BJ (cell line): ENCODE measurements at regions not wholly inside any gene's neighbourhood (a gene's known extent, or its start where the extent isn't known, plus 50 kb on each side); places are given as distances from the start of the nearest gene placed in this dataset.
A peak's percentile ranks its signal among the peaks of the same experiment; 100 is the strongest.

Source experiments
- CTCF ChIA-PET: fragments of 350-600 bp; formaldehyde crosslinking; extraction: SDS; loops from one replicate; lab custom pipeline; 2021; ENCODE audit warnings: antibody characterized with exemption, inconsistent platforms; lab: Yijun Ruan, JAX
- POLR2A ChIA-PET: fragments of 300-600 bp; sonication (Branson Sonifier 250); formaldehyde crosslinking; extraction: SDS; loops from one replicate; lab custom pipeline; 2021; ENCODE audit warnings: antibody characterized with exemption; lab: Charles Lee
- DNase-seq: peaks from one replicate; pipeline ENCODE4 v3.0.0-alpha.2; 2011; ENCODE audit warnings: low read depth
- H3K27me3 ChIP-seq: 2 replicates; pipeline ENCODE4 v1.6.0; 2011; ENCODE audit warnings: low read length; ENCODE audit not compliant: control insufficient read depth, insufficient read depth
- H3K36me3 ChIP-seq: 2 replicates; pipeline ENCODE4 v1.5.1; 2011; ENCODE audit warnings: low read length; ENCODE audit not compliant: control insufficient read depth, insufficient read depth
- H3K4me3 ChIP-seq: 2 replicates; pipeline ENCODE4 v1.5.1; 2011; ENCODE audit warnings: low read depth, mild to moderate bottlenecking, control low read depth, low read length
- TF ChIP-seq, protein P1 (sequence below): IDR thresholded peaks from 2 replicates; pipeline ENCODE4 v1.5.1; 2011; ENCODE audit warnings: low read depth, mild to moderate bottlenecking, control low read depth, inconsistent platforms, low read length, moderate library complexity; ENCODE audit not compliant: insufficient read depth

DNA sequence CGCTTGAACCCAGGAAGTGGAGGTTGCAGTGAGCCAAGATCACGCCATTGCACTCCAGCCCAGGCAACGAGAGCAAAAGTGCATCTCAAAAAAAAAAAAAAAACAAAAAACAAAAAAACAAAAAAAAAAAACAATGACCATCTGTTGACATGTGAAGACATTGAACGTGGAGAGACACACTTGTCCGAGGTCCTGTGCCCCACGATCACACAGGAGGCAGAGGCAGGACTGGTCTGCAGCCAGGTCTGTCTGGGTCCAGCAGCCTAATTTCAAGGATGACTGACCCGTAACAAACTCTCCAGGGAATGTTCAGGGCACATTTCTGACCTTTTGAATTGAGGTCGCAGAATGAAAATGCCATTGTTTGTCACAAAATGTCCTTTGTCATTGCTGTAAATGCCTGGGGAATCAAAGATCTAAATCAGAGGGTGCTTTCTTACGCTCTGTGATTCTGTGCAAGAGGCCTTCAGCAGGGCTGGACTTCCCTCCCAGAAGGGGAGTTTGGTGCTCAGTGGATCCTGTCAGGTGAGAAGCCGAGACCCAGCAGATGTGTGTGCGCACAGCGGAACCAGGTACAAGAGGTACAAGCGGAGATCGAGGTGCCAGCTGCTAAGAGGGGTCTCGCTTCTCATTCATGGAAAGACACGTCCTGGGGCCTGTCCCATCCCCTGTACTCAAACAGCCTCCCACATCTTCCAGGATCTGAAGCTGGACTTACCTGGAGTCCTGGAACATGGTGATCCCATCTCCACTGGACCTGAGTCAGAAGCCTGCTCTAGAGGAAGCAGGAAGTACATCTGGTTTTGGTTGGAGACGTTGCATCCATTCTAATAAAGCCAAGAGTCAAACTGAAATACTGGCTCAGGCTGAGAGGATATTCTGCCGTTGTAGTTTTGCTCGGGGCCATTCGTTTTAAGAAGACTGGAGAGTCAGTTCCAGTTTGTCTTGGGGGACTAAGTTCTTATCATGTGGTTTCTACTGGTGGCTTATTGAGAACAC is 95.8 kb downstream of the IRF8 start:
- Histone ChIP-seq H3K4me3 (no peak overlapping the region), H3K36me3 (no peaks in the 10 kb centered on the region), H3K27me3 (peaks cover 37% of the 10 kb centered on the region)
- CTCF ChIA-PET = interaction anchor here (1.5 to 8.7 kb wide), 4 partner anchors 21 to 175 kb away, joined by 7 to 140 read pairs (median 10); no protein-coding TSS in a partner anchor
- POLR2A ChIA-PET = no interaction called here
- DNase-seq = no peak
- TF ChIP-seq, protein P1, sequence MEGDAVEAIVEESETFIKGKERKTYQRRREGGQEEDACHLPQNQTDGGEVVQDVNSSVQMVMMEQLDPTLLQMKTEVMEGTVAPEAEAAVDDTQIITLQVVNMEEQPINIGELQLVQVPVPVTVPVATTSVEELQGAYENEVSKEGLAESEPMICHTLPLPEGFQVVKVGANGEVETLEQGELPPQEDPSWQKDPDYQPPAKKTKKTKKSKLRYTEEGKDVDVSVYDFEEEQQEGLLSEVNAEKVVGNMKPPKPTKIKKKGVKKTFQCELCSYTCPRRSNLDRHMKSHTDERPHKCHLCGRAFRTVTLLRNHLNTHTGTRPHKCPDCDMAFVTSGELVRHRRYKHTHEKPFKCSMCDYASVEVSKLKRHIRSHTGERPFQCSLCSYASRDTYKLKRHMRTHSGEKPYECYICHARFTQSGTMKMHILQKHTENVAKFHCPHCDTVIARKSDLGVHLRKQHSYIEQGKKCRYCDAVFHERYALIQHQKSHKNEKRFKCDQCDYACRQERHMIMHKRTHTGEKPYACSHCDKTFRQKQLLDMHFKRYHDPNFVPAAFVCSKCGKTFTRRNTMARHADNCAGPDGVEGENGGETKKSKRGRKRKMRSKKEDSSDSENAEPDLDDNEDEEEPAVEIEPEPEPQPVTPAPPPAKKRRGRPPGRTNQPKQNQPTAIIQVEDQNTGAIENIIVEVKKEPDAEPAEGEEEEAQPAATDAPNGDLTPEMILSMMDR = no peak

GRCh38 chr16:85995541-85996423 is 96.8 kb downstream of the IRF8 start:
- ChIA-PET POLR2A (no interaction called here), CTCF (interaction anchor here (0.9 to 2.8 kb wide), 6 partner anchors 9 to 176 kb away, joined by 3 to 12 read pairs (median 6); no protein-coding TSS in a partner anchor)
- H3K27me3 ChIP-seq = peaks cover 36% of the 10 kb centered on the region
- DNase-seq = no peak
- TF ChIP-seq, protein P1 = no peak
- H3K4me3 ChIP-seq = 0 out of 2 replicates have a peak overlapping the region, but pooled peaks have one; percentile 3
- H3K36me3 ChIP-seq = no peaks in the 10 kb centered on the region

- Histone ChIP-seq H3K27me3 (peaks cover 31% of the 10 kb centered on the region), H3K36me3 (no peaks in the 10 kb centered on the region), H3K4me3 (no peak overlapping the region)
- DNase-seq = no peak
- ChIA-PET CTCF (interaction anchor here (0.9 to 2.8 kb wide), 5 partner anchors 9 to 176 kb away, joined by 3 to 12 read pairs (median 6); no protein-coding TSS in a partner anchor), POLR2A (no interaction called here)
- TF ChIP-seq, protein P1 = no peak
Observed at GRCh38 chr16:85996843-85997242, 97.9 kb downstream of the IRF8 start.

GRCh38 chr16:85998171-85998867 is 99.4 kb downstream of the IRF8 start:
- TF ChIP-seq, protein P1 = no peak
- no peak overlapping the region for H3K4me3 ChIP-seq
- DNase-seq = no peak
- H3K36me3 ChIP-seq = no peaks in the 10 kb centered on the region
- H3K27me3 ChIP-seq = peaks cover 22% of the 10 kb centered on the region
- POLR2A ChIA-PET = no interaction called here
- CTCF ChIA-PET = interaction anchor here (1.2 to 2.7 kb wide), 3 partner anchors 18 to 179 kb away, joined by 4 to 9 read pairs (median 7); no protein-coding TSS in a partner anchor
